GM12878 (cell line): ENCODE measurements at regions not wholly inside any gene's neighbourhood (a gene's known extent, or its start where the extent isn't known, plus 50 kb on each side); places are given as distances from the start of the nearest gene placed in this dataset.

Source experiments
- BACH1 ChIP-seq: fragments of 450-650 bp; IDR thresholded peaks from 2 replicates; pipeline ENCODE4 v1.6.1; 2017; ENCODE audit warnings: mild to moderate bottlenecking, borderline replicate concordance
- CHD4 ChIP-seq: fragments of 200-600 bp; sonication (generic); IDR thresholded peaks from 2 replicates; pipeline ENCODE4 v1.6.1; 2016; ENCODE audit warnings: mild to moderate bottlenecking
- JUNB ChIP-seq: IDR thresholded peaks from 2 replicates; pipeline ENCODE4 v1.6.1; 2016; ENCODE audit warnings: antibody characterized with exemption, mild to moderate bottlenecking
- POLR2A ChIP-seq: IDR thresholded peaks from 2 replicates; pipeline ENCODE4 v1.6.1; 2011; ENCODE audit warnings: low read depth, mild to moderate bottlenecking, low read length
- ZNF622 ChIP-seq: fragments of 450-650 bp; IDR thresholded peaks from 2 replicates; pipeline ENCODE4 v1.6.1; 2017; ENCODE audit warnings: mild to moderate bottlenecking, inconsistent platforms
- TF ChIP-seq, protein P1 (sequence below), 3 experiments: IDR thresholded peaks in 2 of 3; conservative IDR thresholded peaks in 1 of 3; 2 replicates each; pipeline ENCODE4 v1.5.1; 2011; ENCODE audit warnings: low read depth in 3 of 3, low read length in 3 of 3, mild to moderate bottlenecking in 3 of 3, control low read depth in 2 of 3, moderate library complexity in 2 of 3, inconsistent platforms in 1 of 3, mixed read lengths in 1 of 3; ENCODE audit not compliant: control insufficient read depth in 2 of 3, insufficient read depth in 1 of 3; ENCODE audit errors: extremely low read depth in 1 of 3
- TF ChIP-seq, protein P2 (sequence below): IDR thresholded peaks from 2 replicates; pipeline ENCODE4 v1.6.1; 2012; ENCODE audit warnings: low read depth, low read length, improper control_type of control experiment
- TF ChIP-seq, protein P3 (sequence below): IDR thresholded peaks from 2 replicates; pipeline ENCODE4 v1.6.1; 2011; ENCODE audit warnings: low read depth, low read length, improper control_type of control experiment, borderline replicate concordance

DNA sequence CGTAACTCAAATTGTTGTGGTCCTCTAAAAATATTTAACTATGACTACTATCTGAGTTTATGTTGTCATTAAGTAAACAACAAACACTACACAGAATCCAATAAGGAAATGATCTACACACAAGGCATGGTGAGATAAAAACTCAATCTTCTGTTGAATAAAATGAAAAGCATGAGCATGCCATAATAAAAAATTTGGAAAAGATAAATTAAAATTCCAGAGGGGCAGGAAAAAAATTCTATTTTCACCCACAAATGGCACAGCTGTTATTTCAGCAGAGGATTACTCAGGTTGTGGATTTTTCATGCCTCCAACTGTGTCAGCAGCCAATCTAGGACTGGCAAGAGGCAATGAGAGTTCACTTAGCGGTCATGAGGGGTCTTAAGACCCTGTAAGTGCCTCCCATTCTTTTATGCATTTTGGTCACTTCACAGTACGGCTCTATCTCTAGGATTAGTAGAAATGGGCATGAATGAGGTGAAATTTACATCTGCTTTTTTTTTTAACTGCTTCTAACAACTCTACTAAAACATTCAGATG lies 639.8 kb upstream of the DIPK2B start:
- no peak for TF ChIP-seq CHD4
- TF ChIP-seq, protein P1, sequence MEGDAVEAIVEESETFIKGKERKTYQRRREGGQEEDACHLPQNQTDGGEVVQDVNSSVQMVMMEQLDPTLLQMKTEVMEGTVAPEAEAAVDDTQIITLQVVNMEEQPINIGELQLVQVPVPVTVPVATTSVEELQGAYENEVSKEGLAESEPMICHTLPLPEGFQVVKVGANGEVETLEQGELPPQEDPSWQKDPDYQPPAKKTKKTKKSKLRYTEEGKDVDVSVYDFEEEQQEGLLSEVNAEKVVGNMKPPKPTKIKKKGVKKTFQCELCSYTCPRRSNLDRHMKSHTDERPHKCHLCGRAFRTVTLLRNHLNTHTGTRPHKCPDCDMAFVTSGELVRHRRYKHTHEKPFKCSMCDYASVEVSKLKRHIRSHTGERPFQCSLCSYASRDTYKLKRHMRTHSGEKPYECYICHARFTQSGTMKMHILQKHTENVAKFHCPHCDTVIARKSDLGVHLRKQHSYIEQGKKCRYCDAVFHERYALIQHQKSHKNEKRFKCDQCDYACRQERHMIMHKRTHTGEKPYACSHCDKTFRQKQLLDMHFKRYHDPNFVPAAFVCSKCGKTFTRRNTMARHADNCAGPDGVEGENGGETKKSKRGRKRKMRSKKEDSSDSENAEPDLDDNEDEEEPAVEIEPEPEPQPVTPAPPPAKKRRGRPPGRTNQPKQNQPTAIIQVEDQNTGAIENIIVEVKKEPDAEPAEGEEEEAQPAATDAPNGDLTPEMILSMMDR (IDR thresholded peaks at IDR 0.05 in 2 of 3, conservative IDR thresholded peaks at IDR 0.05 in 1 of 3; ENCODE audit: control insufficient read depth in 2 of 3, extremely low read depth in 1 of 3, insufficient read depth in 1 of 3, low read depth in 3 of 3, low read length in 3 of 3), result no peak
- no peak for TF ChIP-seq BACH1
- TF ChIP-seq, protein P2, sequence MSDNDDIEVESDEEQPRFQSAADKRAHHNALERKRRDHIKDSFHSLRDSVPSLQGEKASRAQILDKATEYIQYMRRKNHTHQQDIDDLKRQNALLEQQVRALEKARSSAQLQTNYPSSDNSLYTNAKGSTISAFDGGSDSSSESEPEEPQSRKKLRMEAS, result no peak
- no peak for TF ChIP-seq JUNB
- TF ChIP-seq ZNF622, result no peak
- TF ChIP-seq POLR2A, result no peak
- TF ChIP-seq, protein P3, sequence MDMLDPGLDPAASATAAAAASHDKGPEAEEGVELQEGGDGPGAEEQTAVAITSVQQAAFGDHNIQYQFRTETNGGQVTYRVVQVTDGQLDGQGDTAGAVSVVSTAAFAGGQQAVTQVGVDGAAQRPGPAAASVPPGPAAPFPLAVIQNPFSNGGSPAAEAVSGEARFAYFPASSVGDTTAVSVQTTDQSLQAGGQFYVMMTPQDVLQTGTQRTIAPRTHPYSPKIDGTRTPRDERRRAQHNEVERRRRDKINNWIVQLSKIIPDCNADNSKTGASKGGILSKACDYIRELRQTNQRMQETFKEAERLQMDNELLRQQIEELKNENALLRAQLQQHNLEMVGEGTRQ, result no peak
